NCI-H1092 treated with DMSO at 0.1 percent for 48 hours (cell line): ENCODE measurements at regions not wholly inside any gene's neighbourhood (a gene's known extent, or its start where the extent isn't known, plus 50 kb on each side); places are given as distances from the start of the nearest gene placed in this dataset.
A peak's percentile ranks its signal among the peaks of the same experiment; 100 is the strongest.
"Not testable (repeated sequence)": the region's sequence is repeated elsewhere in the genome, so short reads cannot be mapped to it uniquely, and the experiment has no call there.

Experiments used
- DNase-seq: peaks from one replicate; lab custom pipeline; 2025; lab: John Stamatoyannopoulos, UW

- no peak for DNase-seq
Measured at GRCh38 chrX:16320765-16321355, 153.6 kb downstream of the MAGEB17 start.

DNA sequence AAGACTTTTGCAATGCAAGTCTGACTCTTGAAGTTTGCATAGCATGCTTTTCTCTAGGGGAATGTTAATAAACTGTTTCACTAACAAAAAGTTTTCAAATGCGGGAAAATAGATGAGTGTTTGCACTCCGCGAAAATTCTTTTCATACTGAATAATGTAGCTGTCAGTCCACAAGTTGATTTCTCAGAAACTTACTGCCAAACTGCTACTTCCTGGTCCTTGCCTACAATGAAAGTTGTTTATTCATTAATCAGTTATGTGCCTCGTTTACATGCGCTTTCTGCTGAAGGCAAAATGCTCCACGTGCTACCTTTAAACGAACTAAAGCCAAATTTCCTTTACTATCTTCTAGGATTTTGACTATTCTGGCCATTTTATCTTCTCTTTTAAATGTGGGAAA lies 166.2 kb downstream of the MAGEB17 start:
- no peak for DNase-seq

DNA sequence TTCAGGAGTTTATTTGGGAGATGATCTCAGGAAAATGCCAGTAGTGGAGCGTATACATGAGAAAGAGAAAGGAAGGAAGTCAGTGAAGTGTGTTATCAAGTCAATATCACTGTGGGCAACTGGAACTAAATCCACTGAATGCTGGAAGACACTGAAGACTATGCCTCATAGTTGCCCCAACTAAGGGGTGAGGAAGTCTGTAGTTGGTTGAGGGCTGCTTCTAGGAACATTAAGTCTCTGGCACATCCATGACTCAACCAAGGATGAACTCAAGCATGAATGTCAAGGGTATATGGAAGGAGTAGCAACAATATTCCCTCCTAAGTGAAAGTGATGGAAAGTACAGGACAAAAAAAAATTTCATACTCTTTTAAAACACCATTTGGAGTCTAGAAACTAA lies 167.9 kb downstream of the MAGEB17 start:
- no peak for DNase-seq

DNA sequence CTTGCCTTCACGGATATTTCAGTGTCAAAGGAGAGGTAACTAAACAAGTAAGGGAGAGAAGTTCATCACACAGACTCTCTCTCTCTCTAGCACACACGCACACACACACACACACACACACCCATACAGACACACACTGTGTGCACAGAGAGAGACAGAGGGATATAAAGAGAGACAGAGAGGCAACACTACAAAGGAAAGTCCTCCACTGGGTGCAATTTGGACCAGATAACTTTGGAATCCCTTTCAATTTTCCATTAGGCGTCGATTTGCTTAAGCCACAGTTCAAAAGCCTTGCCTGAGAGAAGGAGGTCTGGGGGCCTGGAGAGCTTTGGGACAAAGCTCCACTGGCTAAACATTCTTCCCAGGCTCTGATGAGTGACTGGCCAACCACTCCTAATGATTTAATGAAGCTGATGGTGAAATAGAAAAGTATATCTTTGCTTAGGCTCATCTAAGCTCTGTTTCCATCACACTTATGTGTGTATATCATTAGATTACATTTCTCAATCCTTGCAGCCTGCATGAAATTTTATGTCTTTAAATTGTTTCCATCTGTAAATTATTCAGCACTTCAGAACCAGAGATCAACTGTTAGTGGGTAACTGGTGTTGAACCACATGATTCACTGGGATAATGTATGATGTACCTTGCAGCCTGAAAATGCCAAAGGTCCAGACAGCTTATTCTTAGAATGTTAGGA lies 180.8 kb downstream of the MAGEB17 start:
- DNase-seq, result no peak

- no peak for DNase-seq
Measured at GRCh38 chrX:16357902-16358301, 190.6 kb downstream of the MAGEB17 start.

DNA sequence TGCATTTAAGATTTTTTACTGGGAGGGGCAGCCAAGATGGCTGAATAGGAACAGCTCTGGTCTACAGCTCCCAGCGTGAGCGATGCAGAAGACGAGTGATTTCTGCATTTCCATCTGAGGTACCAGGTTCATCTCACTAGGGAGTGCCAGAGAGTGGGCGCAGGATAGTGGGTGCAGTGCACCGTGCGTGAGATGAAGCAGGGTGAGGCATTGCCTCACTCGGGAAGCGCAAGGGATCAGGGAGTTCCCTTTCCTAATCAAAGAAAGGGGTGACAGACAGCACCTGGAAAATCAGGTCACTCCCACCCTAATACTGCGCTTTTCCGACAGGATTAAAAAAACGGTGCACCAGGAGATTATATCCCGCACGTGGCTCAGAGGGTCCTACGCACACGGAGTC lies 192.8 kb downstream of the MAGEB17 start:
- not testable (repeated sequence) for DNase-seq

DNA sequence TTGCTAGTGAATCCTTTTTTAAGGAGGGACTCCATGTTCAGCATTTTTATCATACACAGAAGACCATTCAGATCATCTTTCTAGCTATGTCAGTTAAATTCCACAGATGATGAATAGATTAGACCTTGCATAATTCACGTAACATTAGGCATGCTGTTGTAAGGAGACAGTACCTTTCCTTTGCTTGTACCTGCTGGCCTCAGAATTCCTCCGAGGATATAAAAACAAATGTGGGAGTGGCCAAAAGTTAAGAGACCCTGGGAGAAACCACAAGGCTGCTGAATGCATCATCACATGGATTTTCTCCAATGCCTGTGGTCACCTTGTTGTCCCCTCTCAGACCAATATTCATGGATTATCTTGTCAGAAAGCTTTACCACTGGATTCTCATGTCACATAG lies 201.4 kb downstream of the MAGEB17 start:
- no peak for DNase-seq

GRCh38 chrX:16376056-16376455 lies 208.8 kb downstream of the MAGEB17 start:
- DNase-seq, result no peak

- no peak for DNase-seq
Measured at GRCh38 chrX:16386126-16386525, 218.8 kb downstream of the MAGEB17 start.

DNA sequence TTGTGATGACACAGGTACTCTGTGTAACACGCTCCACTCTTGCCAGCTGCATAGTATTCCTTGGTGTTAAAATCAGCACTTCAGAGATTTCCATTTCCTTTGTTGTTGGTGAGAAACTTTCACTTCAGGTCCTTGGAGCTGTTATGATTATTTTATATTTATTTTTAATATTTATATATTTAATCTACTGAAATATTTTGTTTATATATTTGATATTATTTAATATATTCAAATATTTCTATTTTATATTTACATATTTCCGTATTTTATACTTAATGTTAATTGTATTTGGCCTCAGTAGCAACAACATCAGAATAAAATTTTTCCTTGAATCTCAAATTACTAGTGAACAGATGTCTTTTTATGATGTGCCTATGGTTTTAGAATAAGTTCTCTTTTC lies 225.3 kb downstream of the MAGEB17 start:
- no peak for DNase-seq

GRCh38 chrX:16394290-16394689 lies 227.0 kb downstream of the MAGEB17 start:
- no peak for DNase-seq

DNA sequence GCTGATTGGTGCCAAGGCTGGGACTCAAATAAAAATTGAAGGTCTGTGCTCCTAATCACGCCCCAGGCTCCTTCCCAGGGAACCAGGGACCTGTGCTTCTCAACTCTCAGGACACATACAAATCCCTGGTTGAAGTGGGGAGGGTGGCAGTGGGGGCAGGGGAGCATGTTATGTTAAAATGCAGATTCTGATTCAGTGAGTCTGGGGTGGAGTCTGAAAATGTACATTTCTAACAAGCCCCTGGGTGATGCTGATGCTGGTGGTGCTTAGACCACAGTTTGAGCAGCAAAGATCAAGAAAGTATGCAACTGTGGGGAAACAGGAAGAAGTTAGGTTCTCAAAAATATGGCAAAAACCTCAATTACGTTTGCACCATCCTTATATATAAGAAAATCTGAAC lies 236.5 kb downstream of the MAGEB17 start:
- no peak for DNase-seq

- no peak for DNase-seq
Measured at GRCh38 chrX:16416588-16416987, 233.4 kb upstream of the S100G start.

DNA sequence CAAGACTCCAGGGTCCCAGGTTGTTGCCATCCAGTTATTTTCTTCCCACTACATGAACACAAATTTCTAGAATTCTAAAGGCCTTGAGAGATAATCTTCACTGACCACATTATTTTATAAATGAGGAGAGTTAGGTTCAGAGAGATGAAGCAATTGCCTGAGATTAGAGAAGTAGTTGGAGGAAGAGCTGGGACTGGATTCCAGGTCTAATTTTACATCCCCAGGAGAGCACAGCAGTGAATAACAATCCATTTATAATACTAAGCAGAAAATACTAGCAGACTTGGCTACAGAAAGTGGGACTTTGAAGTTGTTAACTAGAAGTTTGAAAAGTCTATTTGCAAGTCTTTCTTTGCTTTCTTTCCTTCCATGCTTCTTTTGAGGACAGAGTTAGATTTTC lies 231.3 kb upstream of the S100G start:
- no peak for DNase-seq

DNA sequence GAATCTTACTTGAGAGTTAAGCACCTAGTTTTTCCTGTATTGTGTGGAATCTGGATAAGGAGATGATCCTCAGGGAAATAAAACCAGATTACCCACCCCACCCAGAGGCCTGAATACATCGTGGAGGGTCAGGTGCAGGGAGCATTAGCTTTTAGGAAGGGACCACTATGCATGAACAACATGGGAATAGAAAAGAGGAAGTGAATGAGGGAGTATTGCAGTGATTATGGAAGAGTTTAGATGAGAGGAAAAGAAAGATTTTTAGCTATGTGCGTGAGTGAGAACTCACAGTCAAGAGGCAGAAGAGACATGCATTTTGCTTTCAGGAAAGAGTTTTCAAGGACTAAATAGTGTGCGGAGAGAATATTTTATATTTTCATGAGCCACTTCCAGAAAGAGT lies 222.3 kb upstream of the S100G start:
- no peak for DNase-seq

DNA sequence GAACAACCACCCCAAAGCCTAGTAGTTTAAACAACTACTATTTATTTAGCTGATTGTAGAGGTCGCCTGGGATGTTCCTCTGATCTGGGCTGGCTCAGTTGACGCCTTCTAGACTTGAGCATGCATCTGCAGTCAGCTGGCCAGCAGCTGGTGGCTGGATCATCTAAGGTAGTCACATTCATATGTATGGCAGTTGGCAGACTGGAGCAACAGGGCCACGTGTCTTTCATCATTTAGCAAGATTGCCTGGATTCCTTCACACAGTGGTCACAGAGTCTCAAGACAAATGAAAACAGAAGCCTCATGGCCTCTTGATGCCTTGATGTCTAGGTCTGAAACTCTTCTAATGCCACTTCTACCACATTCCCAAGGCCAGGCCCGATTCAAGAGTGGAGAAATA lies 220.6 kb upstream of the S100G start:
- DNase-seq, result no peak

GRCh38 chrX:16431266-16431665 lies 218.7 kb upstream of the S100G start:
- DNase-seq, result no peak

DNA sequence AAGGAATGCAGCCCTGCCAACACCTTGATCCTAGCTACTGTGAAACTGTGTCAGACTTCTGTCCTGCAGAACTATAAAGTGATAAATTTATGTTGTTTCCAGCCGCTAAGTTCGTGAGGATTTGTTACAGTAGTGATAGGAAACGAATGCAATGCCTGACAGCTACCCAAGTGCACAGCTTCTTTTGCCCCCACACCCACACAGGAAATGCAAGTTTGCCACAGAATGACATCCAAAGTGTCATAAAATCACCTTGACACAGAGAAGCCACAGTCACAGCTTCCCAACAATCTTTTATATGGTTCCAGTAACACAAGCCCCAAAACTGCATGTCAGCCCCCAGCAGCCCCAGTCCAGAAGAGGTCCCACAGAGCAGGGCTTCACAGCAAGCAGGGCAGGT lies 216.9 kb upstream of the S100G start:
- no peak for DNase-seq

GRCh38 chrX:16435399-16435986 lies 214.5 kb upstream of the S100G start:
- no peak for DNase-seq

GRCh38 chrX:16436348-16437188 lies 213.4 kb upstream of the S100G start:
- DNase-seq, result peak; percentile 79

DNA sequence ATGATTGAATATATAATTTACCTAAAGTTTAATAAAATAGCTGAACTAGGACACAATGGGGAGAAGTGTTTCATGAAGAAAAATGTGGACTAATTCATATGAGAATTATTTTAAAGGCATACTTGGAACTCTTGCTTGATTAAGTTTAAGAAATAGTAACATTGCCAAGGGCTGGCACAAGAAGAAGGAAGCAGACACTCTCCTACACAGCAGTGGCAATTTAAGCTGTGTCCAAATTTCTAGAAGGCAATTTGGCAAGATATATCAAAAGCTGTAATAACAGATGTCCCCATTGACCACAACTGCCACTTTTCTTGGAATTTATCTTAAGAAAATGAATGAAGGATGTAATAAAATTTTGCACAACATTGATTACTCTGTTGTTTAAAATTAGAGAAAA lies 209.5 kb upstream of the S100G start:
- DNase-seq, result no peak

- DNase-seq, result peak; percentile 80
Measured at GRCh38 chrX:16444353-16444752, 205.6 kb upstream of the S100G start.
